B cell (primary cell): ENCODE measurements at regions not wholly inside any gene's neighbourhood (a gene's known extent, or its start where the extent isn't known, plus 50 kb on each side); places are given as distances from the start of the nearest gene placed in this dataset.

Experiments
- EZH2 ChIP-seq: IDR thresholded peaks from 2 replicates; pipeline ENCODE4 v1.6.1; 2012; ENCODE audit warnings: borderline replicate concordance, low read depth, mild to moderate bottlenecking, moderate library complexity, low read length; ENCODE audit not compliant: insufficient read depth, poor library complexity, severe bottlenecking
- TF ChIP-seq, protein P1 (sequence below): fragments of 200-600 bp; IDR thresholded peaks from one replicate; pipeline ENCODE4 v1.8.0; 2022; ENCODE audit warnings: antibody characterized with exemption, mild to moderate bottlenecking

- TF ChIP-seq, protein P1, sequence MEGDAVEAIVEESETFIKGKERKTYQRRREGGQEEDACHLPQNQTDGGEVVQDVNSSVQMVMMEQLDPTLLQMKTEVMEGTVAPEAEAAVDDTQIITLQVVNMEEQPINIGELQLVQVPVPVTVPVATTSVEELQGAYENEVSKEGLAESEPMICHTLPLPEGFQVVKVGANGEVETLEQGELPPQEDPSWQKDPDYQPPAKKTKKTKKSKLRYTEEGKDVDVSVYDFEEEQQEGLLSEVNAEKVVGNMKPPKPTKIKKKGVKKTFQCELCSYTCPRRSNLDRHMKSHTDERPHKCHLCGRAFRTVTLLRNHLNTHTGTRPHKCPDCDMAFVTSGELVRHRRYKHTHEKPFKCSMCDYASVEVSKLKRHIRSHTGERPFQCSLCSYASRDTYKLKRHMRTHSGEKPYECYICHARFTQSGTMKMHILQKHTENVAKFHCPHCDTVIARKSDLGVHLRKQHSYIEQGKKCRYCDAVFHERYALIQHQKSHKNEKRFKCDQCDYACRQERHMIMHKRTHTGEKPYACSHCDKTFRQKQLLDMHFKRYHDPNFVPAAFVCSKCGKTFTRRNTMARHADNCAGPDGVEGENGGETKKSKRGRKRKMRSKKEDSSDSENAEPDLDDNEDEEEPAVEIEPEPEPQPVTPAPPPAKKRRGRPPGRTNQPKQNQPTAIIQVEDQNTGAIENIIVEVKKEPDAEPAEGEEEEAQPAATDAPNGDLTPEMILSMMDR: no peak
- TF ChIP-seq EZH2: no peak
Observed at GRCh38 chr11:81870815-81871214, 862.8 kb downstream of the FAM181B start.
